K562 (cell line): ENCODE measurements at regions not wholly inside any gene's neighbourhood (a gene's known extent, or its start where the extent isn't known, plus 50 kb on each side); places are given as distances from the start of the nearest gene placed in this dataset.

Experiments
- ARHGAP35 ChIP-seq: fragments of 450-650 bp; IDR thresholded peaks from 2 replicates; pipeline ENCODE4 v1.6.1; 2018; ENCODE audit not compliant: partially characterized antibody
- FOXM1 ChIP-seq, 2 experiments: fragments of 450-650 bp in 1 of 2; sonication (generic) in 1 of 2; formaldehyde crosslinking in 1 of 2; IDR thresholded peaks; 2 replicates each; pipeline versions ENCODE4 v1.6.1 to v1.9.0; 2017 to 2022; ENCODE audit warnings: low read depth in 2 of 2, mild to moderate bottlenecking in 2 of 2, missing genetic modification reagents in 1 of 2, moderate library complexity in 1 of 2
- JUND ChIP-seq, 2 experiments: IDR thresholded peaks; 2 replicates in 1 of 2; 3 replicates in 1 of 2; pipeline ENCODE4 v1.6.1; 2011; ENCODE audit warnings: borderline replicate concordance in 2 of 2, low read depth in 2 of 2, low read length in 2 of 2, improper control_type of control experiment in 1 of 2, missing biosample characterization in 1 of 2, missing genetic modification characterization in 1 of 2, missing genetic modification reagents in 1 of 2
- XRCC5 ChIP-seq: fragments of 200-400 bp; formaldehyde crosslinking; IDR thresholded peaks from 2 replicates; pipeline ENCODE4 v1.6.1; 2017; ENCODE audit warnings: low read depth, mild to moderate bottlenecking, low read length
- ZNF217 ChIP-seq: sonication (generic); formaldehyde crosslinking; IDR thresholded peaks from 2 replicates; pipeline ENCODE4 v1.8.0; 2022; ENCODE audit warnings: mild to moderate bottlenecking, missing genetic modification reagents
- TF ChIP-seq, protein P1 (sequence below): fragments of 450-650 bp; IDR thresholded peaks from 2 replicates; pipeline ENCODE4 v1.6.1; 2018; ENCODE audit not compliant: partially characterized antibody
- TF ChIP-seq, protein P2 (sequence below), 2 experiments: IDR thresholded peaks; 2 replicates each; pipeline ENCODE4 v1.6.1; 2011; ENCODE audit warnings: borderline replicate concordance in 1 of 2, control low read depth in 1 of 2, low read depth in 1 of 2, low read length in 1 of 2, mild to moderate bottlenecking in 1 of 2, mixed read lengths in 1 of 2, moderate library complexity in 1 of 2; ENCODE audit not compliant: insufficient read depth in 1 of 2, insufficient read length in 1 of 2, poor library complexity in 1 of 2, severe bottlenecking in 1 of 2; ENCODE audit errors: extremely low read depth in 1 of 2

DNA sequence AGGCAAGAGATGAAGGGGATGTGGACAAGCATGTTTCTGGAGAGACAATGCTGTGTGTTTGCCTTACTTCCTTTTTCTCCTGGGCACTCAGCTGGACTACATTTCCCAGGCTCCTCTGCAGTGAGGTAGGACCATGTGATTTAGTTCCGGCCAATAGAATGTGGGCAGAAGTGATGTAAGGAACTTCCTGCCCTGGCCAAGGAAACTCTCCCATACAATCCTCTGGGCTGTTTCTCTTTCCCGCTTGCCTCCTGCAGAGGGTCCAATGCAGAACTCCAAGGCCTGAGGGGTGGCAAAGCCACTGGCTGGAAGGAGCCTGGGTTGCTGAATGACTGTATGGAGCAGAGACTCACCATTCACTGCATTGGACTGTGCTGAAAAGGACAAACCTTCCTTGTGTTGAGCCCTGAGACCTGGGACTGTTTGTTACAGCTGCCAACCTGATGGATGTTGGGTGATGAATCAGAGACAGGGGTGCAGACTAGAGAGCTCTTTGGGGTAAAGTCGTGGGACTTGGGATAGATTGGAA is 82.7 kb upstream of the SLC6A6 start (continued):
- TF ChIP-seq, protein P1, sequence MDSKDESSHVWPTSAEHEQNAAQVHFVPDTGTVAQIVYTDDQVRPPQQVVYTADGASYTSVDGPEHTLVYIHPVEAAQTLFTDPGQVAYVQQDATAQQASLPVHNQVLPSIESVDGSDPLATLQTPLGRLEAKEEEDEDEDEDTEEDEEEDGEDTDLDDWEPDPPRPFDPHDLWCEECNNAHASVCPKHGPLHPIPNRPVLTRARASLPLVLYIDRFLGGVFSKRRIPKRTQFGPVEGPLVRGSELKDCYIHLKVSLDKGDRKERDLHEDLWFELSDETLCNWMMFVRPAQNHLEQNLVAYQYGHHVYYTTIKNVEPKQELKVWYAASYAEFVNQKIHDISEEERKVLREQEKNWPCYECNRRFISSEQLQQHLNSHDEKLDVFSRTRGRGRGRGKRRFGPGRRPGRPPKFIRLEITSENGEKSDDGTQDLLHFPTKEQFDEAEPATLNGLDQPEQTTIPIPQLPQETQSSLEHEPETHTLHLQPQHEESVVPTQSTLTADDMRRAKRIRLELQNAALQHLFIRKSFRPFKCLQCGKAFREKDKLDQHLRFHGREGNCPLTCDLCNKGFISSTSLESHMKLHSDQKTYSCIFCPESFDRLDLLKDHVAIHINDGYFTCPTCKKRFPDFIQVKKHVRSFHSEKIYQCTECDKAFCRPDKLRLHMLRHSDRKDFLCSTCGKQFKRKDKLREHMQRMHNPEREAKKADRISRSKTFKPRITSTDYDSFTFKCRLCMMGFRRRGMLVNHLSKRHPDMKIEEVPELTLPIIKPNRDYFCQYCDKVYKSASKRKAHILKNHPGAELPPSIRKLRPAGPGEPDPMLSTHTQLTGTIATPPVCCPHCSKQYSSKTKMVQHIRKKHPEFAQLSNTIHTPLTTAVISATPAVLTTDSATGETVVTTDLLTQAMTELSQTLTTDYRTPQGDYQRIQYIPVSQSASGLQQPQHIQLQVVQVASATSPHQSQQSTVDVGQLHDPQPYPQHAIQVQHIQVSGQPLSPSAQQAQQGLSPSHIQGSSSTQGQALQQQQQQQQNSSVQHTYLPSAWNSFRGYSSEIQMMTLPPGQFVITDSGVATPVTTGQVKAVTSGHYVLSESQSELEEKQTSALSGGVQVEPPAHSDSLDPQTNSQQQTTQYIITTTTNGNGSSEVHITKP: no peak
- 0 out of 2 replicates have a peak, but pooled peaks have one; percentile 4 for TF ChIP-seq FOXM1 (IDR thresholded peaks at IDR 0.05; ENCODE audit: low read depth)
- TF ChIP-seq FOXM1 (CRISPR knock-in tag; IDR thresholded peaks at IDR 0.05; ENCODE audit: low read depth): no peak
- TF ChIP-seq JUND (IDR thresholded peaks at IDR 0.05; ENCODE audit: borderline replicate concordance, low read depth, low read length): peak; percentile 18; the same call in 1 of the 2 replicates
- TF ChIP-seq JUND (tag; IDR thresholded peaks at IDR 0.05; ENCODE audit: borderline replicate concordance, low read depth, low read length): peak; percentile 61; the same call in 2 of the 3 replicates
- TF ChIP-seq ZNF217 (CRISPR knock-in tag): no peak
- peak; percentile 47; the same call in 1 of the 2 replicates for TF ChIP-seq XRCC5
- TF ChIP-seq, protein P2, sequence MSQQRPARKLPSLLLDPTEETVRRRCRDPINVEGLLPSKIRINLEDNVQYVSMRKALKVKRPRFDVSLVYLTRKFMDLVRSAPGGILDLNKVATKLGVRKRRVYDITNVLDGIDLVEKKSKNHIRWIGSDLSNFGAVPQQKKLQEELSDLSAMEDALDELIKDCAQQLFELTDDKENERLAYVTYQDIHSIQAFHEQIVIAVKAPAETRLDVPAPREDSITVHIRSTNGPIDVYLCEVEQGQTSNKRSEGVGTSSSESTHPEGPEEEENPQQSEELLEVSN (IDR thresholded peaks at IDR 0.05; ENCODE audit: borderline replicate concordance in 1 of 2, extremely low read depth in 1 of 2, insufficient read depth in 1 of 2, insufficient read length in 1 of 2, low read depth in 1 of 2, low read length in 1 of 2, poor library complexity in 1 of 2, severe bottlenecking in 1 of 2): peak; percentile 39 to 76
- no peak for TF ChIP-seq ARHGAP35
